Liver (tissue), 8 donors: ENCODE measurements at regions not wholly inside any gene's neighbourhood (a gene's known extent, or its start where the extent isn't known, plus 50 kb on each side); places are given as distances from the start of the nearest gene placed in this dataset.

ENCODE experiments used
- DNase-seq: peaks from one replicate; pipeline ENCODE4 v3.0.0-alpha.2; 2017; ENCODE audit warnings: low spot score
- H3K27ac ChIP-seq, 2 donors: one replicate each; pipeline ENCODE4 v1.7.0; 2013; ENCODE audit warnings: inconsistent platforms in 2 of 2, low read length in 2 of 2, control low read depth in 1 of 2, low read depth in 1 of 2, mild to moderate bottlenecking in 1 of 2
- H3K27me3 ChIP-seq, 4 donors: one replicate each; pipeline versions ENCODE4 v1.6.1 to v1.7.0; 2013; ENCODE audit warnings: low read length in 3 of 4, inconsistent platforms in 1 of 4, mild to moderate bottlenecking in 1 of 4, moderate library complexity in 1 of 4; ENCODE audit not compliant: control insufficient read depth in 4 of 4, insufficient read depth in 4 of 4
- H3K36me3 ChIP-seq, 4 donors: one replicate each; pipeline versions ENCODE4 v1.6.1 to v1.7.0; 2013; ENCODE audit warnings: low read length in 3 of 4, mild to moderate bottlenecking in 3 of 4, low read depth in 1 of 4, moderate library complexity in 1 of 4; ENCODE audit not compliant: control insufficient read depth in 4 of 4, insufficient read depth in 3 of 4
- H3K4me1 ChIP-seq, 4 donors: one replicate each; pipeline versions ENCODE4 v1.6.1 to v1.7.0; 2013; ENCODE audit warnings: low read length in 3 of 4, mild to moderate bottlenecking in 3 of 4, moderate library complexity in 1 of 4; ENCODE audit not compliant: control insufficient read depth in 4 of 4, insufficient read depth in 4 of 4
- H3K4me3 ChIP-seq, 3 donors: one replicate each; pipeline versions ENCODE4 v1.6.1 to v1.7.0; 2013; ENCODE audit warnings: low read length in 3 of 3, control low read depth in 1 of 3, low read depth in 1 of 3, mild to moderate bottlenecking in 1 of 3
- H3K9ac ChIP-seq, 2 donors: one replicate each; pipeline ENCODE4 v1.7.0; 2013; ENCODE audit warnings: low read length in 2 of 2, mild to moderate bottlenecking in 2 of 2, moderate library complexity in 2 of 2, control low read depth in 1 of 2, low read depth in 1 of 2
- H3K9me3 ChIP-seq, 4 donors: one replicate each; pipeline versions ENCODE4 v1.6.1 to v1.7.0; 2013; ENCODE audit warnings: low read length in 3 of 4; ENCODE audit not compliant: control insufficient read depth in 4 of 4
- EGR1 ChIP-seq, 2 donors: IDR thresholded peaks; 2 replicates each; pipeline ENCODE4 v1.6.1; 2016 to 2018; ENCODE audit warnings: antibody characterized with exemption in 2 of 2, low read depth in 2 of 2
- FOXA1 ChIP-seq: IDR thresholded peaks from 2 replicates; pipeline ENCODE4 v1.6.1; 2016; ENCODE audit warnings: antibody characterized with exemption
- FOXA2 ChIP-seq: IDR thresholded peaks from 2 replicates; pipeline ENCODE4 v1.6.1; 2016; ENCODE audit warnings: antibody characterized with exemption
- GABPA ChIP-seq, 2 donors: IDR thresholded peaks in 1 of 2; conservative IDR thresholded peaks in 1 of 2; 2 replicates each; pipeline ENCODE4 v1.6.1; 2016; ENCODE audit warnings: antibody characterized with exemption in 2 of 2, mild to moderate bottlenecking in 1 of 2, moderate library complexity in 1 of 2
- HNF4A ChIP-seq, 2 donors: conservative IDR thresholded peaks; 2 replicates each; pipeline ENCODE4 v1.6.1; 2016; ENCODE audit warnings: antibody characterized with exemption in 2 of 2, mild to moderate bottlenecking in 2 of 2
- HNF4G ChIP-seq: IDR thresholded peaks from 2 replicates; pipeline ENCODE4 v1.6.1; 2016; ENCODE audit warnings: antibody characterized with exemption
- JUND ChIP-seq, 2 donors: IDR thresholded peaks; 2 replicates each; pipeline ENCODE4 v1.6.1; 2016; ENCODE audit warnings: antibody characterized with exemption in 2 of 2
- NR2F2 ChIP-seq: IDR thresholded peaks from 2 replicates; pipeline ENCODE4 v1.6.1; 2016; ENCODE audit warnings: antibody characterized with exemption
- RAD21 ChIP-seq, 2 donors: IDR thresholded peaks; 2 replicates each; pipeline ENCODE4 v1.6.1; 2016; ENCODE audit warnings: antibody characterized with exemption in 2 of 2, mild to moderate bottlenecking in 2 of 2
- RXRA ChIP-seq, 2 donors: IDR thresholded peaks; 2 replicates each; pipeline ENCODE4 v1.6.1; 2017 to 2018; ENCODE audit warnings: antibody characterized with exemption in 2 of 2, mild to moderate bottlenecking in 1 of 2
- SP1 ChIP-seq: IDR thresholded peaks from 2 replicates; pipeline ENCODE4 v1.6.1; 2018; ENCODE audit warnings: antibody characterized with exemption, mild to moderate bottlenecking
- TAF1 ChIP-seq: conservative IDR thresholded peaks from 2 replicates; pipeline ENCODE4 v1.6.1; 2016; ENCODE audit warnings: antibody characterized with exemption, mild to moderate bottlenecking
- YY1 ChIP-seq: IDR thresholded peaks from 2 replicates; pipeline ENCODE4 v1.6.1; 2016; ENCODE audit warnings: antibody characterized with exemption, mild to moderate bottlenecking
- WGBS: extraction: QIAGEN DNeasy Blood & Tissue Kit; methylation state at CpG from one replicate; pipeline ENCODE4 v1.1.7; 2013; 5-methylcytosine and 5-hydroxymethylcytosine counted together
- TF ChIP-seq, protein P1 (sequence below): IDR thresholded peaks from 2 replicates; pipeline ENCODE4 v1.6.1; 2016; ENCODE audit warnings: antibody characterized with exemption
- TF ChIP-seq, protein P2 (sequence below): IDR thresholded peaks from 2 replicates; pipeline ENCODE4 v1.6.1; 2016; ENCODE audit warnings: antibody characterized with exemption, mild to moderate bottlenecking
- TF ChIP-seq, protein P3 (sequence below): IDR thresholded peaks from 2 replicates; pipeline ENCODE4 v1.6.1; 2016; ENCODE audit warnings: antibody characterized with exemption
- TF ChIP-seq, protein P4 (sequence below): IDR thresholded peaks from 2 replicates; pipeline ENCODE4 v1.6.1; 2016; ENCODE audit warnings: antibody characterized with exemption
- TF ChIP-seq, protein P5 (sequence below): fragments of 150-350 bp; IDR thresholded peaks from 2 replicates; pipeline ENCODE4 v1.5.1; 2017; ENCODE audit warnings: improper control_type of control experiment, low read depth, low read length; ENCODE audit not compliant: missing input control
- donor health status: healthy.
- donor health status: healthy.
- donor health status: healthy.
- donor health status: healthy.
- donor health status: healthy.

DNA sequence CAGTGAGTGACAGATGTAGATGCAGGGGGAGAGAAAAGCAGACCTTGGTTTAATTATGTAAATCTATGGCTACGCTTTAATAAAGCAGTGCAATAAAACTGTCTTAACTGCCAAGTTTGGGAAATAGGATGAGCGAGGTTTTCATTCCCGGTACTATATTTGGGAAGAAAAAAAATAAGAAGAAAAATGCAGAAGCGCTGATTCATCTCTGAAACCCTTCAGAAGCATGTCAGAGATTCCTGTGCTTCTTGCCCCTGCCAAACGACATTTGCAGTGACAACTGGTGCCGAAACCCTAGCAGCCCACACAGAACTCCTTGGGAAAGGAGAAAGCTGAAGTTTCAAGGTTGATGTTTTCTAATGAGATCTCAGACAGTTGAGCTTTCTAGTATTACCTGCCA, 380.7 kb downstream of the REEP3 start:
- Histone ChIP-seq H3K9me3 (no peaks in the 10 kb centered on the region), H3K36me3 (no peaks in the 10 kb centered on the region), H3K4me3 (no peak overlapping the region), H3K27ac (no peak overlapping the region), H3K27me3 (no peaks in the 10 kb centered on the region), H3K4me1 (no peaks in the 10 kb centered on the region), H3K9ac (no peak overlapping the region)
- DNase-seq: no peak
- 81% methylated on average over 6 of the region's 6 CpGs for WGBS
- TF ChIP-seq RAD21 (IDR thresholded peaks at IDR 0.05): no peak
- TF ChIP-seq JUND (IDR thresholded peaks at IDR 0.05): no peak
- TF ChIP-seq RXRA (IDR thresholded peaks at IDR 0.05): no peak
- no peak for TF ChIP-seq TAF1
- no peak for TF ChIP-seq HNF4G
- TF ChIP-seq NR2F2: no peak
- TF ChIP-seq GABPA (IDR thresholded peaks at IDR 0.05 in 1 of 2, conservative IDR thresholded peaks at IDR 0.05 in 1 of 2): no peak
- TF ChIP-seq FOXA1: no peak
- TF ChIP-seq, protein P1, sequence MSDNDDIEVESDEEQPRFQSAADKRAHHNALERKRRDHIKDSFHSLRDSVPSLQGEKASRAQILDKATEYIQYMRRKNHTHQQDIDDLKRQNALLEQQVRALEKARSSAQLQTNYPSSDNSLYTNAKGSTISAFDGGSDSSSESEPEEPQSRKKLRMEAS: no peak
- TF ChIP-seq EGR1 (IDR thresholded peaks at IDR 0.05; ENCODE audit: low read depth in 2 of 2): no peak
- TF ChIP-seq, protein P2, sequence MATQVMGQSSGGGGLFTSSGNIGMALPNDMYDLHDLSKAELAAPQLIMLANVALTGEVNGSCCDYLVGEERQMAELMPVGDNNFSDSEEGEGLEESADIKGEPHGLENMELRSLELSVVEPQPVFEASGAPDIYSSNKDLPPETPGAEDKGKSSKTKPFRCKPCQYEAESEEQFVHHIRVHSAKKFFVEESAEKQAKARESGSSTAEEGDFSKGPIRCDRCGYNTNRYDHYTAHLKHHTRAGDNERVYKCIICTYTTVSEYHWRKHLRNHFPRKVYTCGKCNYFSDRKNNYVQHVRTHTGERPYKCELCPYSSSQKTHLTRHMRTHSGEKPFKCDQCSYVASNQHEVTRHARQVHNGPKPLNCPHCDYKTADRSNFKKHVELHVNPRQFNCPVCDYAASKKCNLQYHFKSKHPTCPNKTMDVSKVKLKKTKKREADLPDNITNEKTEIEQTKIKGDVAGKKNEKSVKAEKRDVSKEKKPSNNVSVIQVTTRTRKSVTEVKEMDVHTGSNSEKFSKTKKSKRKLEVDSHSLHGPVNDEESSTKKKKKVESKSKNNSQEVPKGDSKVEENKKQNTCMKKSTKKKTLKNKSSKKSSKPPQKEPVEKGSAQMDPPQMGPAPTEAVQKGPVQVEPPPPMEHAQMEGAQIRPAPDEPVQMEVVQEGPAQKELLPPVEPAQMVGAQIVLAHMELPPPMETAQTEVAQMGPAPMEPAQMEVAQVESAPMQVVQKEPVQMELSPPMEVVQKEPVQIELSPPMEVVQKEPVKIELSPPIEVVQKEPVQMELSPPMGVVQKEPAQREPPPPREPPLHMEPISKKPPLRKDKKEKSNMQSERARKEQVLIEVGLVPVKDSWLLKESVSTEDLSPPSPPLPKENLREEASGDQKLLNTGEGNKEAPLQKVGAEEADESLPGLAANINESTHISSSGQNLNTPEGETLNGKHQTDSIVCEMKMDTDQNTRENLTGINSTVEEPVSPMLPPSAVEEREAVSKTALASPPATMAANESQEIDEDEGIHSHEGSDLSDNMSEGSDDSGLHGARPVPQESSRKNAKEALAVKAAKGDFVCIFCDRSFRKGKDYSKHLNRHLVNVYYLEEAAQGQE: no peak
- no peak for TF ChIP-seq SP1

DNA sequence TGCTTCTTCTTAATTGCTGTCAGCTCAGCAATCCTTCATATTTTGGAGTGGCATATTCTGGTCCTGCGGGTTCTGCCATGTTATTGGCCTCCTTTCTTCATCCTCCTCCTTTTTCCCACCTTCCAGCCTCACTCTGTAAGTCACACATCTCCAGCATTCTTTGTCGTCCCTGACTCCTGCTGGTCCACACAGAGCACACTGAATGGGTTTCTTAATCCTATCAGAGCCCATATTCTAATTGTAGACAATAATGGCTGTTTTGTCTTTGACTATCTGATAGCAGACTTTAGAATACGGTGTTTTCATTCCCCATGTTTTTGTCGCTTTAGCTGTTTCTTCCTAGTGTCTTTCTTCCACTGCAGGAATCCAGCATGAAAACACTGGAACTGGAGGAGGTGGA, 389.6 kb downstream of the REEP3 start:
- Histone ChIP-seq H3K4me3 (no peak overlapping the region), H3K27ac (no peak overlapping the region), H3K36me3 (no peaks in the 10 kb centered on the region), H3K27me3 (no peaks in the 10 kb centered on the region), H3K9ac (no peak overlapping the region), H3K9me3 (no peaks in the 10 kb centered on the region), H3K4me1 (no peaks in the 10 kb centered on the region)
- WGBS: 30% methylated on average over 4 of the region's 4 CpGs
- TF ChIP-seq GABPA (IDR thresholded peaks at IDR 0.05 in 1 of 2, conservative IDR thresholded peaks at IDR 0.05 in 1 of 2) (no peak), NR2F2 (no peak), SP1 (no peak), YY1 (no peak), FOXA2 (no peak), RAD21 (IDR thresholded peaks at IDR 0.05) (no peak), HNF4A (conservative IDR thresholded peaks at IDR 0.05) (no peak), HNF4G (no peak), RXRA (IDR thresholded peaks at IDR 0.05) (no peak), TAF1 (no peak), JUND (IDR thresholded peaks at IDR 0.05) (no peak), EGR1 (IDR thresholded peaks at IDR 0.05; ENCODE audit: low read depth in 2 of 2) (no peak), FOXA1 (no peak)
- TF ChIP-seq, protein P2: no peak
- TF ChIP-seq, protein P3, sequence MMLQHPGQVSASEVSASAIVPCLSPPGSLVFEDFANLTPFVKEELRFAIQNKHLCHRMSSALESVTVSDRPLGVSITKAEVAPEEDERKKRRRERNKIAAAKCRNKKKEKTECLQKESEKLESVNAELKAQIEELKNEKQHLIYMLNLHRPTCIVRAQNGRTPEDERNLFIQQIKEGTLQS: no peak
- TF ChIP-seq, protein P4, sequence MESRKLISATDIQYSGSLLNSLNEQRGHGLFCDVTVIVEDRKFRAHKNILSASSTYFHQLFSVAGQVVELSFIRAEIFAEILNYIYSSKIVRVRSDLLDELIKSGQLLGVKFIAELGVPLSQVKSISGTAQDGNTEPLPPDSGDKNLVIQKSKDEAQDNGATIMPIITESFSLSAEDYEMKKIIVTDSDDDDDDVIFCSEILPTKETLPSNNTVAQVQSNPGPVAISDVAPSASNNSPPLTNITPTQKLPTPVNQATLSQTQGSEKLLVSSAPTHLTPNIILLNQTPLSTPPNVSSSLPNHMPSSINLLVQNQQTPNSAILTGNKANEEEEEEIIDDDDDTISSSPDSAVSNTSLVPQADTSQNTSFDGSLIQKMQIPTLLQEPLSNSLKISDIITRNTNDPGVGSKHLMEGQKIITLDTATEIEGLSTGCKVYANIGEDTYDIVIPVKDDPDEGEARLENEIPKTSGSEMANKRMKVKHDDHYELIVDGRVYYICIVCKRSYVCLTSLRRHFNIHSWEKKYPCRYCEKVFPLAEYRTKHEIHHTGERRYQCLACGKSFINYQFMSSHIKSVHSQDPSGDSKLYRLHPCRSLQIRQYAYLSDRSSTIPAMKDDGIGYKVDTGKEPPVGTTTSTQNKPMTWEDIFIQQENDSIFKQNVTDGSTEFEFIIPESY: no peak
- TF ChIP-seq, protein P1: no peak
- TF ChIP-seq, protein P5, sequence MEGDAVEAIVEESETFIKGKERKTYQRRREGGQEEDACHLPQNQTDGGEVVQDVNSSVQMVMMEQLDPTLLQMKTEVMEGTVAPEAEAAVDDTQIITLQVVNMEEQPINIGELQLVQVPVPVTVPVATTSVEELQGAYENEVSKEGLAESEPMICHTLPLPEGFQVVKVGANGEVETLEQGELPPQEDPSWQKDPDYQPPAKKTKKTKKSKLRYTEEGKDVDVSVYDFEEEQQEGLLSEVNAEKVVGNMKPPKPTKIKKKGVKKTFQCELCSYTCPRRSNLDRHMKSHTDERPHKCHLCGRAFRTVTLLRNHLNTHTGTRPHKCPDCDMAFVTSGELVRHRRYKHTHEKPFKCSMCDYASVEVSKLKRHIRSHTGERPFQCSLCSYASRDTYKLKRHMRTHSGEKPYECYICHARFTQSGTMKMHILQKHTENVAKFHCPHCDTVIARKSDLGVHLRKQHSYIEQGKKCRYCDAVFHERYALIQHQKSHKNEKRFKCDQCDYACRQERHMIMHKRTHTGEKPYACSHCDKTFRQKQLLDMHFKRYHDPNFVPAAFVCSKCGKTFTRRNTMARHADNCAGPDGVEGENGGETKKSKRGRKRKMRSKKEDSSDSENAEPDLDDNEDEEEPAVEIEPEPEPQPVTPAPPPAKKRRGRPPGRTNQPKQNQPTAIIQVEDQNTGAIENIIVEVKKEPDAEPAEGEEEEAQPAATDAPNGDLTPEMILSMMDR: no peak
- no peak for DNase-seq
